BJ (cell line): ENCODE measurements at regions not wholly inside any gene's neighbourhood (a gene's known extent, or its start where the extent isn't known, plus 50 kb on each side); places are given as distances from the start of the nearest gene placed in this dataset.

ENCODE experiments used
- CTCF ChIA-PET: fragments of 350-600 bp; formaldehyde crosslinking; extraction: SDS; loops from one replicate; lab custom pipeline; 2021; ENCODE audit warnings: antibody characterized with exemption, inconsistent platforms; lab: Yijun Ruan, JAX
- POLR2A ChIA-PET: fragments of 300-600 bp; sonication (Branson Sonifier 250); formaldehyde crosslinking; extraction: SDS; loops from one replicate; lab custom pipeline; 2021; ENCODE audit warnings: antibody characterized with exemption; lab: Charles Lee
- DNase-seq: peaks from one replicate; pipeline ENCODE4 v3.0.0-alpha.2; 2011; ENCODE audit warnings: low read depth
- H3K27me3 ChIP-seq: 2 replicates; pipeline ENCODE4 v1.6.0; 2011; ENCODE audit warnings: low read length; ENCODE audit not compliant: control insufficient read depth, insufficient read depth
- H3K36me3 ChIP-seq: 2 replicates; pipeline ENCODE4 v1.5.1; 2011; ENCODE audit warnings: low read length; ENCODE audit not compliant: control insufficient read depth, insufficient read depth
- H3K4me3 ChIP-seq: 2 replicates; pipeline ENCODE4 v1.5.1; 2011; ENCODE audit warnings: low read depth, mild to moderate bottlenecking, control low read depth, low read length
- TF ChIP-seq, protein P1 (sequence below): IDR thresholded peaks from 2 replicates; pipeline ENCODE4 v1.5.1; 2011; ENCODE audit warnings: low read depth, mild to moderate bottlenecking, control low read depth, inconsistent platforms, low read length, moderate library complexity; ENCODE audit not compliant: insufficient read depth

DNA sequence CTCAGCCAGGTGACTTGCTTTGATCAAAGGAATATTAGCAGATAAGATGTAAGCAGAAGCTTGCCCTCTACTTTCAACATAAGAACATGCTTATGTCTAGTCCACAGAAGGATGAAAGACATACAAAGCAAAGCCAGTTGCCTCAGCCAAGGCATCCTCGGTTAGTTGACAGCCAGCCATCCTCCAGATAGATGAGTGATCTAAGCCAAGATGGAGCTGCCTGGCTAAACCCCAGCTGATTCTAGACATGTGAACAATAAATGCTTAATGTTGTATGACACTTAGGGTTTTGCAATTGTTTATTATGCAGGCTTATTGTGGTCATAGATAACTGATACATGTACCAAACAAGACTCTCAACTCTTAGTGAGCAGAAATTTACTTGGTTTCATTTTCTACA, 157.6 kb upstream of the TMTC2 start:
- Histone ChIP-seq H3K27me3 (no peaks in the 10 kb centered on the region), H3K4me3 (no peak overlapping the region), H3K36me3 (no peaks in the 10 kb centered on the region)
- ChIA-PET CTCF (no interaction called here), POLR2A (no interaction called here)
- DNase-seq: no peak
- TF ChIP-seq, protein P1, sequence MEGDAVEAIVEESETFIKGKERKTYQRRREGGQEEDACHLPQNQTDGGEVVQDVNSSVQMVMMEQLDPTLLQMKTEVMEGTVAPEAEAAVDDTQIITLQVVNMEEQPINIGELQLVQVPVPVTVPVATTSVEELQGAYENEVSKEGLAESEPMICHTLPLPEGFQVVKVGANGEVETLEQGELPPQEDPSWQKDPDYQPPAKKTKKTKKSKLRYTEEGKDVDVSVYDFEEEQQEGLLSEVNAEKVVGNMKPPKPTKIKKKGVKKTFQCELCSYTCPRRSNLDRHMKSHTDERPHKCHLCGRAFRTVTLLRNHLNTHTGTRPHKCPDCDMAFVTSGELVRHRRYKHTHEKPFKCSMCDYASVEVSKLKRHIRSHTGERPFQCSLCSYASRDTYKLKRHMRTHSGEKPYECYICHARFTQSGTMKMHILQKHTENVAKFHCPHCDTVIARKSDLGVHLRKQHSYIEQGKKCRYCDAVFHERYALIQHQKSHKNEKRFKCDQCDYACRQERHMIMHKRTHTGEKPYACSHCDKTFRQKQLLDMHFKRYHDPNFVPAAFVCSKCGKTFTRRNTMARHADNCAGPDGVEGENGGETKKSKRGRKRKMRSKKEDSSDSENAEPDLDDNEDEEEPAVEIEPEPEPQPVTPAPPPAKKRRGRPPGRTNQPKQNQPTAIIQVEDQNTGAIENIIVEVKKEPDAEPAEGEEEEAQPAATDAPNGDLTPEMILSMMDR: no peak

- CTCF ChIA-PET: interaction anchor here (1.0 kb wide), 1 partner anchor 13 kb away, joined by 3 read pairs; no protein-coding TSS in a partner anchor
- no peaks in the 10 kb centered on the region for H3K27me3 ChIP-seq
- H3K4me3 ChIP-seq: no peak overlapping the region
- no peaks in the 10 kb centered on the region for H3K36me3 ChIP-seq
- TF ChIP-seq, protein P1: no peak
- POLR2A ChIA-PET: no interaction called here
- no peak for DNase-seq
Measured at GRCh38 chr12:82529954-82530353, 156.8 kb upstream of the TMTC2 start.

GRCh38 chr12:82530394-82530793, 156.3 kb upstream of the TMTC2 start:
- TF ChIP-seq, protein P1: no peak
- Histone ChIP-seq H3K27me3 (no peaks in the 10 kb centered on the region), H3K36me3 (no peaks in the 10 kb centered on the region), H3K4me3 (no peak overlapping the region)
- POLR2A ChIA-PET: no interaction called here
- no peak for DNase-seq
- CTCF ChIA-PET: interaction anchor here (1.0 kb wide), 1 partner anchor 14 kb away, joined by 3 read pairs; no protein-coding TSS in a partner anchor

GRCh38 chr12:82533341-82533740, 153.4 kb upstream of the TMTC2 start:
- CTCF ChIA-PET: no interaction called here
- Histone ChIP-seq H3K36me3 (no peaks in the 10 kb centered on the region), H3K27me3 (no peaks in the 10 kb centered on the region), H3K4me3 (no peak overlapping the region)
- DNase-seq: no peak
- TF ChIP-seq, protein P1: no peak
- POLR2A ChIA-PET: no interaction called here

DNA sequence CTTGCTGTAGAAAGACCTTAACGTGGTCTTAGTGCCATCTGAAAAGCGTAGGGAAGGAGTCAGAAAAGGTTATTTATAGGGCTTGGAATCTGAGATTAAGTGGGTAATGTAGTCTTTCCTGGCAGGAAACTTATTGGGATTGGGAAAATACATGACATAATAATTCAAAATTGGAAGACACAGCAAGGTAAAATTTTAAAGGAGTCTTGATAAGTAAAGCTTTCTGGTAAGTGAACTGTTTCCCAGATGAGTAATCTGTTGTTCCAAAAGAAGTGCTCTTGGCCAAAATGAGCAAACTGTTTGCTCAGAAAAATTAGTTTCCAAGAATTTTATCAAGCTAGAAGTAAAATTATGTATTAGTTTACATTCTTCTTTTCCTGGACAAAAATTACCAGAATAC, 149.3 kb upstream of the TMTC2 start:
- Histone ChIP-seq H3K27me3 (no peaks in the 10 kb centered on the region), H3K4me3 (no peak overlapping the region), H3K36me3 (no peaks in the 10 kb centered on the region)
- CTCF ChIA-PET: no interaction called here
- DNase-seq: no peak
- TF ChIP-seq, protein P1: no peak
- POLR2A ChIA-PET: no interaction called here
